ENCODE measurements at regions not wholly inside any gene's neighbourhood (a gene's known extent, or its start where the extent isn't known, plus 50 kb on each side); places are given as distances from the start of the nearest gene placed in this dataset.

- no peak for ATAC-seq
- WGBS, 2 donors (ENCODE audit: low coverage in 1 of 2), result 91 to 94% methylated on average over 2 of the region's 2 CpGs
- Histone ChIP-seq H3K27me3 (no peaks in the 10 kb centered on the region), H3K9me3 (peaks cover 0 to 13% (median 0%) of the 10 kb centered on the region in 3 donors), H3K4me1 (no peaks in the 10 kb centered on the region), H3K36me3 (no peaks in the 10 kb centered on the region), H3K4me3 (no peak overlapping the region), H3K27ac (no peak overlapping the region)
- TF ChIP-seq CTCF (IDR thresholded peaks at IDR 0.05) (no peak), POLR2A (IDR thresholded peaks at IDR 0.05) (no peak), POLR2AphosphoS5 (IDR thresholded peaks at IDR 0.05) (no peak), EP300 (IDR thresholded peaks at IDR 0.05) (no peak)
These were observed 1151.8 kb downstream of the TYW1 start for GRCh38 chr7:68148440-68148839.

GRCh38 chr7:68152205-68152604, 1155.6 kb downstream of the TYW1 start:
- Histone ChIP-seq H3K27ac (no peak overlapping the region), H3K4me3 (no peak overlapping the region), H3K36me3 (no peaks in the 10 kb centered on the region), H3K9me3 (no peaks in the 10 kb centered on the region), H3K4me1 (no peaks in the 10 kb centered on the region), H3K27me3 (no peaks in the 10 kb centered on the region)
- ATAC-seq, result no peak
- TF ChIP-seq POLR2AphosphoS5 (IDR thresholded peaks at IDR 0.05) (no peak), EP300 (IDR thresholded peaks at IDR 0.05) (no peak), POLR2A (IDR thresholded peaks at IDR 0.05) (no peak), CTCF (IDR thresholded peaks at IDR 0.05) (no peak)
- 93 to 100% methylated on average over 1 to 2 of the region's 2 CpGs for WGBS, 2 donors (ENCODE audit: low coverage in 1 of 2)

GRCh38 chr7:68155676-68156075, 1159.0 kb downstream of the TYW1 start:
- WGBS, 2 donors (ENCODE audit: low coverage in 1 of 2), result 95 to 96% methylated on average over 2 of the region's 2 CpGs
- Histone ChIP-seq H3K4me1 (no peaks in the 10 kb centered on the region), H3K36me3 (no peaks in the 10 kb centered on the region), H3K9me3 (no peaks in the 10 kb centered on the region), H3K4me3 (no peak overlapping the region), H3K27ac (no peak overlapping the region), H3K27me3 (no peaks in the 10 kb centered on the region)
- no peak for ATAC-seq
- TF ChIP-seq EP300 (IDR thresholded peaks at IDR 0.05), result no peak

GRCh38 chr7:68158686-68159295, 1162.2 kb downstream of the TYW1 start:
- no peak for TF ChIP-seq CTCF (IDR thresholded peaks at IDR 0.05)
- no peak for TF ChIP-seq POLR2A (IDR thresholded peaks at IDR 0.05)
- no peak for TF ChIP-seq POLR2AphosphoS5 (IDR thresholded peaks at IDR 0.05)
- TF ChIP-seq EP300 (IDR thresholded peaks at IDR 0.05), result no peak
- no peaks in the 10 kb centered on the region for H3K36me3 ChIP-seq
- no peak overlapping the region for H3K4me3 ChIP-seq
- no peaks in the 10 kb centered on the region for H3K9me3 ChIP-seq
- no peaks in the 10 kb centered on the region for H3K27me3 ChIP-seq
- ATAC-seq, result no peak
- H3K27ac ChIP-seq, result no peak overlapping the region
- 26 to 58% methylated on average over 2 of the region's 2 CpGs for WGBS, 2 donors (ENCODE audit: low coverage in 1 of 2)
- no peaks in the 10 kb centered on the region for H3K4me1 ChIP-seq

GRCh38 chr7:68162712-68163111, 1166.1 kb downstream of the TYW1 start:
- TF ChIP-seq EP300 (IDR thresholded peaks at IDR 0.05) (no peak), CTCF (IDR thresholded peaks at IDR 0.05) (no peak), POLR2AphosphoS5 (IDR thresholded peaks at IDR 0.05) (no peak), POLR2A (IDR thresholded peaks at IDR 0.05) (no peak)
- Histone ChIP-seq H3K4me3 (no peak overlapping the region), H3K9me3 (no peaks in the 10 kb centered on the region), H3K27ac (no peak overlapping the region), H3K27me3 (no peaks in the 10 kb centered on the region), H3K4me1 (no peaks in the 10 kb centered on the region), H3K36me3 (no peaks in the 10 kb centered on the region)
- WGBS, 2 donors (ENCODE audit: low coverage in 1 of 2), result 80 to 93% methylated on average over 7 of the region's 8 CpGs
- no peak for ATAC-seq

All from gastroesophageal sphincter (tissue), 4 donors.